GM19468 (cell line): ENCODE measurements at regions not wholly inside any gene's neighbourhood (a gene's known extent, or its start where the extent isn't known, plus 50 kb on each side); places are given as distances from the start of the nearest gene placed in this dataset.
"Not testable (repeated sequence)": the region's sequence is repeated elsewhere in the genome, so short reads cannot be mapped to it uniquely, and the experiment has no call there.

Experiments
- ATAC-seq: cut with Tn5 transposase; IDR thresholded peaks from one replicate; pipeline ENCODE4 v1.9.1; 2021; ENCODE audit warnings: mild to moderate bottlenecking, moderate library complexity, moderate number of reproducible peaks; ENCODE audit not compliant: unreplicated experiment; ENCODE audit errors: extremely low read depth

GRCh38 chr4:4090720-4091119, 136.0 kb downstream of the OTOP1 start:
- not testable (repeated sequence) for ATAC-seq

GRCh38 chr4:4092159-4092558, 134.6 kb downstream of the OTOP1 start:
- ATAC-seq, result not testable (repeated sequence)

DNA sequence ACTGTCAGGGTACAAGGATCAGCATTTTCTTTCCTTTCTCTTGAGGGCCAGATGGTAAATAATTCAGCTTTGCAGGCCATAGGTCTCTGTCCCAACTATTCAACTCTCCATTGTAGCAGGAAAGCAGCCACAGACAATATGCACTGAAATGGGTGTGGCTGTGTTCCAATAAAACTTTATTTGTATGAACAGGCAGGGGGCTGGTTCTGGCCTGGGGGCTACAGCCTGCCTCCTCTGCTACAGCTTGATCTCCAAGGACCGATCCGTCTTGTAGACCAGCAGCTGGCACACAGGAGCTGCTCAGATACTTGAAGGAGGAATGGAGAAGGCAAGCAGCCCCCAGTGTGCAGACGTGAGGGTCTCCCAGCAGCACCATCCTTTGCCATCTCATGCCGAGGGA, 127.1 kb downstream of the OTOP1 start:
- ATAC-seq, result not testable (repeated sequence)

DNA sequence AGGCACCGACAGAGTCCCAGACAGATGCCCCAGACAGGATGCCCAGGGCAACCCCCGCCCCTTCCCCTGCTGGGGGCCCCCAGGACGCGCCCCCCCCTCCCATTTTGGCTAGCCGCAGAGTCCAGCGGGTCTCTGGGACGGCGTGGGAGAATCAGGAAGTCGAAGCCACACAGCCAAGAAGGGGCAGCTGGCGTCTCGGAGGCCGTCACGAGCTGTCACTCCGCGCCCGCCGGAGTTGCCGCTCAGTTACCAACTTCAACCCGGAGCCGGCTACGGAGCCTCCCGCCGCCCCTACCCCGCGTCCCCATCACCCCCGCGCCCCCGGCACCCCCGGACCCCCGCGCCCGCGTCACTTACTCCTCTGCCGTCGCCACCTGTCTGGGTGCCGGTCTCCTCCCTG, 119.8 kb downstream of the OTOP1 start:
- ATAC-seq, result not testable (repeated sequence)

DNA sequence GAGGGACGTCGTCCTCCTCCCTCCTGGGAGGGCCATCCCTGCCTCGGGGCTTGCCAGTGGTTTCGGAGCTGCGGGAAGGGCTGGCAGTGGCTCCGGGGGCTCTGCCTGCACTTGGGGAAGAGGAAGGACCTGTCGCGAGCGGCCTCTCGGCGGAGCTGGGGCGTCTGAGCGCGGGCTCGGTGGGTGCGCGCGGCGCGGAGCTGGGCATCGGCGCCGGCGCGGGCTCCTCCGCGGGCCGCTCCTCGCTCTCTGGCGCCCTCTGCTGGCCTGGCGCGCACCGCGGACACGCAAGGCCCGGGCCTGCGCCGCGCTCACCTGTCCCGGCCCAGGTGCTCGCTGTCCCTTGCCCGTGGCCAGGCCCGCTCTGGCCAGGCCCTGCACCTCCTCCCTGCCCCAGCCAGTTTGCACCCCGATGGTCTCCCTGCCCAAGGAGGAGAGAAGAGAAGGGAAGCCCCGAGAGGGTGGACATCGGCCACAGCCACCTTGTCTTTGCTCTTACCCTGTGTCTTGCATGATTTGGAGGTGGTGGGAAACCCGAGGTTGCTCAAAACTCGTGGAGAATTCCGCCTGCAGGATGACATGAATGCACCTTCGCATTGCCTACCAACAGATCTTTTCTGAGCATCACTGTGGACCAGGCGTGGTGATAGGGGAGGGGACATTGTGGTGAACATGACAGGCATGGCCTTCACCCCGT, 119.2 kb downstream of the OTOP1 start:
- not testable (repeated sequence) for ATAC-seq

DNA sequence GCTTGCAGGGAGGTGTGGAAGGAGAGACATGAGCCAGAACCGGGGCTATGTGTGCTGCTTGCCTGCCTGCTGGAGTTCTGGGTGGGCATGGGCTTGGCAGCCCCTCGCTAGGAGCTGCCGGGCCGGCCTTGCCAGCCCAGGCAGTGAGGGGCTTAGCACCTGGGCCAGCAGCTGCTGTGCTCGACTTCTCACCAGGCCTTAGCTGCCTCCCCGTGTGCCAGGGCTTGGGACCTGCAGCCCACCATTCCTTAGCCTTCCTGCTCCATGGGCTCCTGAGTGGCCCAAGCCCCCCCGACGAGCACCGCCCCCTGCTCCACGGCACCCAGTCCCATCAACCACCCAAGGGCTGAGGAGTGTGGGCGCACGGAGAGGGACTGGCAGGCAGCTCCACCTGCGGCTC, 111.3 kb downstream of the OTOP1 start:
- not testable (repeated sequence) for ATAC-seq

- ATAC-seq, result not testable (repeated sequence)
Measured at GRCh38 chr4:4116901-4117300, 109.8 kb downstream of the OTOP1 start.

- not testable (repeated sequence) for ATAC-seq
Measured at GRCh38 chr4:4134368-4134767, 92.4 kb downstream of the OTOP1 start.

- not testable (repeated sequence) for ATAC-seq
Measured at GRCh38 chr4:4136621-4137020, 90.1 kb downstream of the OTOP1 start.
